Spleen (tissue), 11 donors: ENCODE measurements at regions not wholly inside any gene's neighbourhood (a gene's known extent, or its start where the extent isn't known, plus 50 kb on each side); places are given as distances from the start of the nearest gene placed in this dataset.

Experiments used
- DNase-seq: peaks from one replicate; pipeline ENCODE4 v3.0.0-alpha.2; 2020
- H3K27ac ChIP-seq, 8 donors: fragments of 200-600 bp; sonication (generic) in 7 of 8; 1 replicate in 4 of 8; 2 replicates in 4 of 8; pipeline versions ENCODE4 v1.5.0 to v1.8.0; 2016 to 2021; ENCODE audit warnings: inconsistent platforms in 4 of 8, mild to moderate bottlenecking in 4 of 8, moderate library complexity in 1 of 8
- H3K27me3 ChIP-seq, 7 donors: fragments of 200-600 bp; sonication (generic) in 6 of 7; replicated peaks in 1 of 7; 1 replicate in 4 of 7; 2 replicates in 3 of 7; pipeline versions ENCODE4 v1.5.0 to v1.8.0; 2016 to 2021; ENCODE audit warnings: inconsistent platforms in 3 of 7, mild to moderate bottlenecking in 1 of 7
- H3K36me3 ChIP-seq, 6 donors: fragments of 200-600 bp; sonication (generic) in 5 of 6; 1 replicate in 4 of 6; 2 replicates in 2 of 6; pipeline versions ENCODE4 v1.5.0 to v1.8.0; 2016 to 2021; ENCODE audit warnings: inconsistent platforms in 2 of 6
- H3K4me1 ChIP-seq, 6 donors: fragments of 200-600 bp; sonication (generic) in 5 of 6; 1 replicate in 3 of 6; 2 replicates in 3 of 6; pipeline versions ENCODE4 v1.5.0 to v1.8.0; 2016 to 2021; ENCODE audit warnings: inconsistent platforms in 3 of 6
- H3K4me3 ChIP-seq, 8 donors: fragments of 200-600 bp; sonication (generic) in 7 of 8; 1 replicate in 4 of 8; 2 replicates in 4 of 8; pipeline versions ENCODE4 v1.5.0 to v1.8.0; 2016 to 2021; ENCODE audit warnings: inconsistent platforms in 4 of 8, mild to moderate bottlenecking in 4 of 8, moderate library complexity in 2 of 8
- H3K9me3 ChIP-seq, 8 donors: fragments of 200-600 bp; sonication (generic) in 7 of 8; 1 replicate in 4 of 8; 2 replicates in 4 of 8; pipeline versions ENCODE4 v1.5.0 to v1.8.0; 2016 to 2021; ENCODE audit warnings: inconsistent platforms in 4 of 8
- CTCF ChIP-seq, 11 experiments: fragments of 200-600 bp in 7 of 11; fragments of 450-650 bp in 4 of 11; sonication (generic) in 4 of 11; IDR thresholded peaks in 8 of 11; conservative IDR thresholded peaks in 3 of 11; 1 replicate in 7 of 11; 2 replicates in 4 of 11; pipeline versions ENCODE4 v1.4.0 to v1.8.0; 2016 to 2021; ENCODE audit warnings: antibody characterized with exemption in 11 of 11, inconsistent platforms in 4 of 11, mild to moderate bottlenecking in 1 of 11
- POLR2A ChIP-seq, 3 donors: fragments of 450-650 bp; IDR thresholded peaks; one replicate each; pipeline ENCODE4 v1.5.1; 2017; ENCODE audit warnings: antibody characterized with exemption in 3 of 3, mild to moderate bottlenecking in 1 of 3
- POLR2AphosphoS5 ChIP-seq, 3 donors: sonication (generic); formaldehyde crosslinking; IDR thresholded peaks; one replicate each; pipeline ENCODE4 v1.5.1; 2017; ENCODE audit warnings: antibody characterized with exemption in 3 of 3
- WGBS, 5 donors: extraction: QIAGEN DNeasy Blood & Tissue Kit in 3 of 5; methylation state at CpG; one replicate each; pipeline versions ENCODE4 v1.1.5 to v1.1.7; 2013 to 2018; 5-methylcytosine and 5-hydroxymethylcytosine counted together
- intact Hi-C: fragments of 100-400 bp; cut with DNase I; formaldehyde crosslinking; loops from one replicate; pipeline ENCODE4 v1.15.0; 2023; ENCODE audit warnings: low total_unique reads
- donor health status: healthy with polysubstance abuse.
- donor health status: DM: no; HTN: no; CAD: no; lungs with moderate emphysema.
- donor health status: DM: no; HTN: no; CAD: no.
- donor health status: Bipolar disorder and iron deficiency.
- donor health status: healthy.
- donor health status: DM: no; HTN: no; CAD: no.
- donor health status: DM: yes; HTN: yes; CAD: no.

GRCh38 chr13:76048675-76049375 is 412.7 kb downstream of the LMO7 start:
- Histone ChIP-seq H3K27ac (no peak overlapping the region), H3K36me3 (no peaks in the 10 kb centered on the region), H3K4me3 (no peak overlapping the region), H3K9me3 (no peaks in the 10 kb centered on the region), H3K27me3 (no peaks in the 10 kb centered on the region), H3K4me1 (no peaks in the 10 kb centered on the region)
- DNase-seq = no peak
- WGBS, 5 donors = 66 to 77% (median 68%) methylated on average over 3 of the region's 3 CpGs
- intact Hi-C loops = no loop called here
- TF ChIP-seq POLR2AphosphoS5 (IDR thresholded peaks at IDR 0.05) = no peak
- no peak for TF ChIP-seq POLR2A (IDR thresholded peaks at IDR 0.05)
- TF ChIP-seq CTCF (IDR thresholded peaks at IDR 0.05 in 8 of 11, conservative IDR thresholded peaks at IDR 0.05 in 3 of 11) = no peak

- Histone ChIP-seq H3K4me1 (no peaks in the 10 kb centered on the region), H3K4me3 (no peak overlapping the region), H3K9me3 (no peaks in the 10 kb centered on the region), H3K36me3 (no peaks in the 10 kb centered on the region), H3K27me3 (no peaks in the 10 kb centered on the region), H3K27ac (no peak overlapping the region)
- no peak for DNase-seq
- intact Hi-C loops = no loop called here
- TF ChIP-seq POLR2A (IDR thresholded peaks at IDR 0.05) (no peak), POLR2AphosphoS5 (IDR thresholded peaks at IDR 0.05) (no peak), CTCF (IDR thresholded peaks at IDR 0.05 in 8 of 11, conservative IDR thresholded peaks at IDR 0.05 in 3 of 11) (no peak)
- WGBS, 5 donors = 82 to 98% (median 94%) methylated on average over 3 of the region's 3 CpGs
These were observed 412.0 kb downstream of the LMO7 start for GRCh38 chr13:76048131-76048530.

GRCh38 chr13:76043874-76044273 is 407.7 kb downstream of the LMO7 start:
- Histone ChIP-seq H3K36me3 (no peaks in the 10 kb centered on the region), H3K27me3 (no peaks in the 10 kb centered on the region), H3K27ac (no peak overlapping the region), H3K9me3 (no peaks in the 10 kb centered on the region), H3K4me1 (no peaks in the 10 kb centered on the region), H3K4me3 (no peak overlapping the region)
- TF ChIP-seq POLR2A (IDR thresholded peaks at IDR 0.05) = no peak
- no peak for TF ChIP-seq CTCF (IDR thresholded peaks at IDR 0.05 in 8 of 11, conservative IDR thresholded peaks at IDR 0.05 in 3 of 11)
- TF ChIP-seq POLR2AphosphoS5 (IDR thresholded peaks at IDR 0.05) = no peak
- no peak for DNase-seq
- intact Hi-C loops = no loop called here
- 53 to 95% (median 61%) methylated on average over 1 of the region's 1 CpG for WGBS, 5 donors

- Histone ChIP-seq H3K9me3 (no peaks in the 10 kb centered on the region), H3K4me1 (no peaks in the 10 kb centered on the region), H3K36me3 (no peaks in the 10 kb centered on the region), H3K27ac (no peak overlapping the region), H3K4me3 (no peak overlapping the region), H3K27me3 (no peaks in the 10 kb centered on the region)
- 80 to 82% (median 80%) methylated on average over 3 of the region's 3 CpGs for whole genome bisulfite sequencing, 5 donors
- TF ChIP-seq POLR2AphosphoS5 (IDR thresholded peaks at IDR 0.05) (no peak), POLR2A (IDR thresholded peaks at IDR 0.05) (no peak), CTCF (IDR thresholded peaks at IDR 0.05 in 8 of 11, conservative IDR thresholded peaks at IDR 0.05 in 3 of 11) (no peak)
- DNase-seq = no peak
- intact Hi-C loops = no loop called here
These were observed 403.0 kb downstream of the LMO7 start for GRCh38 chr13:76038920-76039716.
